NB4 (cell line): ENCODE measurements at regions not wholly inside any gene's neighbourhood (a gene's known extent, or its start where the extent isn't known, plus 50 kb on each side); places are given as distances from the start of the nearest gene placed in this dataset.

Experiments
- CTCF ChIP-seq: IDR thresholded peaks from one replicate; pipeline ENCODE4 v1.5.1; 2012; ENCODE audit warnings: low read depth, low read length
- POLR2A ChIP-seq: IDR thresholded peaks from 2 replicates; pipeline ENCODE4 v1.6.1; 2011; ENCODE audit warnings: mild to moderate bottlenecking; ENCODE audit not compliant: insufficient read length; ENCODE audit errors: extremely low read depth

- TF ChIP-seq POLR2A (no peak), CTCF (no peak)
Observed at GRCh38 chr12:104873374-104873773, 84.7 kb downstream of the SLC41A2 start.
